Activated naive CD4-positive, alpha-beta T cell treated with anti-CD3 and anti-CD28 coated beads, Interleukin-2, amount 10 ng/mL, durations not matched to agents 7 days and 5 days (primary cell): ENCODE measurements at regions not wholly inside any gene's neighbourhood (a gene's known extent, or its start where the extent isn't known, plus 50 kb on each side); places are given as distances from the start of the nearest gene placed in this dataset.
"Not testable (repeated sequence)": the region's sequence is repeated elsewhere in the genome, so short reads cannot be mapped to it uniquely, and the experiment has no call there.

Experiments
- CTCF ChIA-PET: fragments of 350-600 bp; sonication (Branson Sonifier 250); formaldehyde crosslinking; loops from one replicate; lab custom pipeline; 2021; ENCODE audit warnings: antibody characterized with exemption; lab: Charles Lee
- DNase-seq: peaks from one replicate; pipeline ENCODE4 v3.0.0-alpha.2; 2020
- H3K27ac Mint-ChIP-seq: one replicate; pipeline ENCODE4 v1.8.0; 2021; ENCODE audit warnings: mild to moderate bottlenecking, moderate library complexity, mixed read lengths
- H3K27me3 Mint-ChIP-seq: one replicate; pipeline ENCODE4 v1.8.0; 2021; ENCODE audit warnings: mild to moderate bottlenecking, mixed read lengths
- H3K36me3 Mint-ChIP-seq: one replicate; pipeline ENCODE4 v1.8.0; 2021; ENCODE audit warnings: mixed read lengths
- H3K4me1 Mint-ChIP-seq: one replicate; pipeline ENCODE4 v1.8.0; 2021; ENCODE audit warnings: mixed read lengths
- H3K4me3 Mint-ChIP-seq: one replicate; pipeline ENCODE4 v1.8.0; 2021; ENCODE audit warnings: mild to moderate bottlenecking, moderate library complexity, mixed read lengths
- H3K9me3 Mint-ChIP-seq: one replicate; pipeline ENCODE4 v1.8.0; 2021; ENCODE audit warnings: mixed read lengths

- Mint-ChIP-seq H3K27me3 (no peaks in the 10 kb centered on the region), H3K4me1 (no peaks in the 10 kb centered on the region), H3K36me3 (no peaks in the 10 kb centered on the region), H3K9me3 (peaks cover 6% of the 10 kb centered on the region), H3K27ac (no peak overlapping the region), H3K4me3 (no peak overlapping the region)
- CTCF ChIA-PET = no interaction called here
- DNase-seq = no peak
Measured at GRCh38 chr22:47367107-47367690, 604.7 kb downstream of the TBC1D22A start.

DNA sequence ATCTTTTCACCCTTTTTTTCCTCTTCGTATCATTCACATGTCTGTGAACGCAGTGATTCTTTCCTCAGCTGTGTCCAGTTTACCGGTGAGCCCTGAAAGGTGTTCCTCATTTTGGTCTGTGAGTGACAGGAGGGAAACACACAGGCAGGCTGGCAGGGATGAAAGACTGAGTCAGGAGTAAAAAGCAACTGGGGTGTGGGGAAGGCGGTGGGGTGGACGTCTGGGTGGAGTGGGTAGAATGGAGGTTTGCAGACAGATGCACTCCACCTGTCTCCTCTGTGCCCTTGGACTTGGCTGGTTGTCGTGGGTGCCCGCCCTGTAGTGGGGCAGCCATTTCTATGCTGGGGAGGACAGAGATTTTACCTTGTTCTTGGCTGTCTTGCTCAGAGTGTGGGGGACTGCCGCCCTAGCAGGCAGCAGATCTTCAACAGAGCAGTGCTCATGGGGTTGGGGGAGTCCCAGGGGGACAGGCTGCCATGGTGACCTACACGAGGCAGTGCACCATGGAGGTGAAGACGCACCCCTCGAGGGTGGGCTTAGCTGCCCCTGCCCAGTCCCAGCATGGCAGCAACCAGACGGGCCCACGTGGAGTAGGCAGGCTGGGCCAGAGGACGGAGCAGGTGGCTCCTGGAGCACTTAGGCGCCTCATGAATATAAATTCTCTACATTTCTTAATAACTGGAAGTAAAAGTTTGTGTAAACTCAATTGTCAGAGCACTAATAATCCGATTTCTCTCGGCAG, 603.7 kb downstream of the TBC1D22A start:
- H3K27me3 Mint-ChIP-seq = no peaks in the 10 kb centered on the region
- no peak for DNase-seq
- CTCF ChIA-PET = no interaction called here

GRCh38 chr22:47361247-47361646, 598.8 kb downstream of the TBC1D22A start:
- Mint-ChIP-seq H3K36me3 (no peaks in the 10 kb centered on the region), H3K9me3 (peaks cover 6% of the 10 kb centered on the region), H3K27ac (no peak overlapping the region), H3K4me3 (no peak overlapping the region), H3K27me3 (no peaks in the 10 kb centered on the region), H3K4me1 (no peaks in the 10 kb centered on the region)
- no peak for DNase-seq
- CTCF ChIA-PET = no interaction called here

More for the DNA sequence above, 603.7 kb downstream of the TBC1D22A start:
- no peak overlapping the region for H3K4me3 Mint-ChIP-seq
- H3K4me1 Mint-ChIP-seq = no peaks in the 10 kb centered on the region
- H3K9me3 Mint-ChIP-seq = peaks cover 6% of the 10 kb centered on the region
- no peaks in the 10 kb centered on the region for H3K36me3 Mint-ChIP-seq
- no peak overlapping the region for H3K27ac Mint-ChIP-seq

DNA sequence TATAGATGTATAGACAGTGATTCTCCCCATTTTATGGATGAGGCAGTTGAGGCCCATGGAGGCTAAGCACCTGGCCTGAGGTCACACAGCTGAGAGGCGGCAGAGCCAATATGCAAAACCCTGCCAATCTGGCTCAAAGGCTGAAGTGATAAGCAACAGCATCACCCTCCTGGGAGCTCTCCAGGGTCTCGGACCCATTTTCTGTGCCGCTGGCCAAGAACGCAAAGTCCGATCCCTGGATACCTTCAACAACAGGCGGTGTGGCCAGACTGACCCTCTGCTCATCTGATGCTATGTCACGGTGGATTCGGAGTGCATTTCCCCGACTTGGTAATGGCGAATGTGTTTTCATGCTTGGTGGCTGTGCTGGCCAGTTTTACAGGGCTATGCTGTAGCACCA, 595.0 kb downstream of the TBC1D22A start:
- H3K9me3 Mint-ChIP-seq = peaks cover 1% of the 10 kb centered on the region
- no peak for DNase-seq
- H3K4me1 Mint-ChIP-seq = no peaks in the 10 kb centered on the region
- H3K4me3 Mint-ChIP-seq = no peak overlapping the region
- no peaks in the 10 kb centered on the region for H3K36me3 Mint-ChIP-seq
- CTCF ChIA-PET = no interaction called here
- H3K27ac Mint-ChIP-seq = no peak overlapping the region
- no peaks in the 10 kb centered on the region for H3K27me3 Mint-ChIP-seq

DNA sequence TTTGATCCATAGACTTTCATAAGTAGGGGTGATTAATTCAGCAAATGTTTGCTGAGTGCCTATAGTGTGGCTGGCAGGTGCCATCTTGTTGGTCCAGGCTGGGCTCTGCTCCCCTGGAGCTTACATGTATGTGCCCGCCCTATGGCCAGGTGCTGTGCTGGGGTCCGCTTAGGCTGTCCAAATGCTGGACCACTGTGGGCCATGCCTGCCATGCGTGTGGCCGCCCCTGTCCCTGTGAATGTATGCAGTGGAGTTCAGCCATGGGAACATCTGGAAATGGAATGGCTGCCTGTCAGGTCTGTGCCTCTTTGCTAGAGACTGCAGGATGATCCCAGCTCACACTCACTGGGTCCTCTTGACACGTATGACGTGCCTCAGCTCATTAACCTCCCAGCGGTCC, 594.6 kb downstream of the TBC1D22A start:
- Mint-ChIP-seq H3K36me3 (no peaks in the 10 kb centered on the region), H3K27me3 (no peaks in the 10 kb centered on the region), H3K9me3 (peaks cover 1% of the 10 kb centered on the region), H3K27ac (no peak overlapping the region), H3K4me3 (no peak overlapping the region), H3K4me1 (no peaks in the 10 kb centered on the region)
- DNase-seq = no peak
- CTCF ChIA-PET = no interaction called here

DNA sequence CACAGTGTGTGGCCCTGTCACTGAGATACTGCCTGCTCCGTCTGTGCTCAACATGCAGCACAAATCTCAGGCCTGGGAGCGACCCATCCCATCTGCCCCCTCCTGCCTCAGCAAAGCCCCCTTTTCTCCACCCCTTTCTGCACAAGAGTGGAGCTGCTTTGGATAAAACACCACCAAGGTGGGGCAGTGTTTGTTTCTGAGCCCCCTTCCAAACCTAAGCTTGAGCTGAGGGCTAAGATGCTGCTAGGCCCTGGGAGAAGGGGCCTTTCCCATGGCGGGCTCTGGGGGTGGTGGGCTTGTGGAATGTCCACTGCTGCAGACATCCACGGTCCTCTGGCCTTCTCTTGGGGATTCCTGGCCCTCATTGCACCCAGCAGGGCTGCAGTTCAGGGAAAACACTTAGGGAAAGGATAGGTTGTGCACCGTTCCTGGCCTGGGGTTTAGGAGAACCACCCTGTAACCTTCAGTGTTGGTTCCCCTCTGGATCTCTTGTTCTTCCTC, 594.1 kb downstream of the TBC1D22A start:
- Mint-ChIP-seq H3K9me3 (peaks cover 1% of the 10 kb centered on the region), H3K36me3 (no peaks in the 10 kb centered on the region), H3K4me1 (no peaks in the 10 kb centered on the region), H3K27ac (no peak overlapping the region), H3K4me3 (no peak overlapping the region), H3K27me3 (no peaks in the 10 kb centered on the region)
- DNase-seq = no peak
- CTCF ChIA-PET = no interaction called here

- H3K27me3 Mint-ChIP-seq = no peaks in the 10 kb centered on the region
- H3K4me1 Mint-ChIP-seq = no peaks in the 10 kb centered on the region
- H3K27ac Mint-ChIP-seq = no peak overlapping the region
- CTCF ChIA-PET = no interaction called here
- H3K9me3 Mint-ChIP-seq = peaks cover 1% of the 10 kb centered on the region
- DNase-seq = no peak
- H3K36me3 Mint-ChIP-seq = no peaks in the 10 kb centered on the region
- H3K4me3 Mint-ChIP-seq = no peak overlapping the region
Measured at GRCh38 chr22:47355776-47356510, 593.5 kb downstream of the TBC1D22A start.

DNA sequence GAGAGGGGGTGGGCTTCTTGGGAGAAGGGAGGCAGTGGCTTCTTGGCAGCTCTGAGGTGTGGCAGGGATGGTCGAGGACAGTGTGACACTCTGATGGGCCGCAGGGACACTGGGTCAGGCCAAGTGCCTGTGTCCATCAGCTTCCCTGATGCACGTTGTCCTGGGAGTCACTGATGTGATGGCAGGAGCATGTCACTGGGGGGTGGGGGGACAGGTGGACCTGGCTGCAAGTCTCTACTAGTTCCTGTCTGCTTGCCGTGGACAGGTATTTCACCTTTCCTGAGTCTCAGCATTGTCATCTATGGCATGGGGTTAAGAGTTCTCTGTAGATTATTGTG, 592.9 kb downstream of the TBC1D22A start:
- H3K27me3 Mint-ChIP-seq = no peaks in the 10 kb centered on the region
- DNase-seq = no peak
- H3K4me3 Mint-ChIP-seq = no peak overlapping the region
- no peaks in the 10 kb centered on the region for H3K4me1 Mint-ChIP-seq
- CTCF ChIA-PET = no interaction called here
- H3K9me3 Mint-ChIP-seq = peaks cover 1% of the 10 kb centered on the region
- H3K27ac Mint-ChIP-seq = no peak overlapping the region
- no peaks in the 10 kb centered on the region for H3K36me3 Mint-ChIP-seq

DNA sequence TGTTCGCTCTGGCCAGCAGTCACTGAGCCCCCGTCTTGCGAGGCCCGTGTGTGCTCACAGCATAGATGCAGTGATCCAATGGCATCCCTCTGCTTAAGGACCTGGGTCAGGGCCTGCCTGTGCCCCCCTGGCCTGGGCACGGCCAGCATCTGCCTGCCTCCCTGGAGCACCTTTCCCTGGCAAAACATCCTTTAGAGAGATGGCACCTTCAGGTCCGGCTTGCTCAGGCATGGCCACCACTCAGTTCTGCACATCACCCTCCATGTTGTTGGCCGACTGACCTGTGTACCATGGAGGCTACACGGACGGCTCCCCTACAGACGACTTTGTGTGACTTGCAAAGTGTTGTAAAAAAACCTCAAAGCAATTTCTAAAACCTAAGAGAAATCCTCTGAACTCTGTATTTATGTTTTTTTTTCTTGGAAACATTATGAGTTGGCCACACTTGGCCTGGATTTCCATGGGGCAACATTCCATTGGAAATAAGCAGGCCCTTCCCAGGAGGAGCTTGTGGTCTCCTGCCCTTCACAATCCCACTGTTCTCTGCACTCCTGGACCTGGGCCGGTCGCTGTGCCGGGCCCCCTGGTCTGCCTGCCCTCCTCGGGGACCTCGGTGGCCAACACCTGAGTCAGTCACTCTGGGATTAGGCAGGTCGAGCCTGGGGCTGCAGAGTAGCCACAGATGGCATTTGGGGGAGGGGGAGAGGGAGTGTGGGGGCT, 592.4 kb downstream of the TBC1D22A start:
- DNase-seq = no peak
- Mint-ChIP-seq H3K4me3 (no peak overlapping the region), H3K9me3 (peaks cover 1% of the 10 kb centered on the region), H3K27me3 (no peaks in the 10 kb centered on the region), H3K27ac (no peak overlapping the region), H3K36me3 (no peaks in the 10 kb centered on the region), H3K4me1 (no peaks in the 10 kb centered on the region)
- CTCF ChIA-PET = no interaction called here

GRCh38 chr22:47352920-47353700, 590.7 kb downstream of the TBC1D22A start:
- no peak for DNase-seq
- Mint-ChIP-seq H3K36me3 (no peaks in the 10 kb centered on the region), H3K4me1 (no peaks in the 10 kb centered on the region), H3K27ac (no peak overlapping the region), H3K9me3 (peaks cover 1% of the 10 kb centered on the region), H3K4me3 (no peak overlapping the region), H3K27me3 (no peaks in the 10 kb centered on the region)
- CTCF ChIA-PET = no interaction called here

DNA sequence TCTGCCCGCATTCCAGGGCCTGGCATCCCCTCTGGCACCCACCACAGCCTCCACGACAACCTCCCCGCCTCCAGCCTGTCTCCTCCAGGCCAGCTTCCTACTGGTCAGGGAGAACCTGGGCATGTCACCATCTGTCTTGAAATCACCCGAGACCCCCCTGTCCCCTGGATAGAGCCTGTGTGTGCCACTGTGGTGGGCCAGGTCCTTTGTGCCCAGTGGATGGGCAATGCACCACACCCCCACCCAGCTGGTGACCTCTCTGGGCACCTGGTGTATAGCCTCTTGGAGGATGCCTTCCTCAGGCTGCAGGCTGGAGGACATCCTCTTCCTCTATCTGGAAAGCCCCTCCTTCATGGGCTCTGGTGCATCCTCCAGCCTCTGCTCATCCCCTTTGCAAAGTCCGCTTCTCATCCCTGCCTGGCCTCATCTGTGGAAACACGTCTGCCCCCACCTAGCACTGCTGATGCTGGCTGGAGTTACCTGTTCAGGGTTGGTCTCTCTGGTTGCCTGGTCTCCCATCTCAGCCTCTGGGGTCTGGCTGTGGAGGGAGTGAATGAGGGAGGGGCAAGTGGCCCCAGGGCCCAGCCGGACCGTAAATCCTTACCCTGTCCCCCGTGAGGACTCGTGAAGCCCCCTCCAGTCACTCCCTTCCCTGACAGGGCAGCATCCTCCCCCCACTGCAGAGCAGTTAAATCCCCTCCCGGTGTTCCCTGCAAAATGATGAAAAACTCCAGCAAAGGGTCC, 589.6 kb downstream of the TBC1D22A start:
- no peak for DNase-seq
- Mint-ChIP-seq H3K36me3 (no peaks in the 10 kb centered on the region), H3K9me3 (peaks cover 1% of the 10 kb centered on the region), H3K4me3 (no peak overlapping the region), H3K4me1 (no peaks in the 10 kb centered on the region), H3K27me3 (no peaks in the 10 kb centered on the region), H3K27ac (no peak overlapping the region)
- CTCF ChIA-PET = no interaction called here

DNA sequence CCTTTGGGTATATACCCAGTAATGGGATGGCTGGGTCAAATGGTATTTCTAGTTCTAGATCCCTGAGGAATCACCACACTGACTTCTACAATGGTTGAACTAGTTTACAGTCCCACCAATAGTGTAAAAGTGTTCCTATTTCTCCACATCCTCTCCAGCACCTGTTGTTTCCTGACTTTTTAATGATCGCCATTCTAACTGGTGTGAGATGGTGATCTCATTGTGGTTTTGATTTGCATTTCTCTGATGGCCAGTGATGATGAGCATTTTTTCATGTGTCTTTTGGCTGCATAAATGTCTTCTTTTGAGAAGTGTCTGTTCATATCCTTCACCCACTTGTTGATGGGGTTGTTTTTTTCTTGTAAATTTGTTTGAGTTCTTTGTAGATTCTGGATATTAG, 583.8 kb downstream of the TBC1D22A start:
- DNase-seq, H3K4me3 Mint-ChIP-seq, H3K36me3 Mint-ChIP-seq: not testable (repeated sequence)

DNA sequence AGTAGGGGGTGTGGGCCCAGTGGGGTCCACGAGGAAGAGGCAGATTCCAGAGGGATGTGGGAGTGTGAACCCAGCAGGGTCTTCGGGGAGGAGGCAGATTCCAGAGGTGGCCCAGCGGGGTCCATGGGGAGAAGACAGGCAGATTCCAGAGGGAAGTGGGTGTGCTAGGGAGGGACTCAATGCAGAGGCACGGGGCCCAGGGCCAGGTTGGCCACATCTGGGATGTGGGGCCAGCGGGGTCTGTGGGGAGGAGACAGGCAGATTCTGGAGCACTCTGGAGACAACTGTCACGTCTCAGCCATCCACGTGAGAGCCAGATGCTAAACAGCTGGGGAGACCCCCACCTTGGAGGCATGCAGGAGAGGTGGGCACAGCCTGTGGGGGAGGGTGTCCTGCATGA, 582.6 kb downstream of the TBC1D22A start:
- Mint-ChIP-seq H3K4me3 (no peak overlapping the region), H3K4me1 (no peaks in the 10 kb centered on the region), H3K27me3 (peaks cover 10% of the 10 kb centered on the region), H3K36me3 (no peaks in the 10 kb centered on the region), H3K27ac (no peak overlapping the region), H3K9me3 (peaks cover 3% of the 10 kb centered on the region)
- CTCF ChIA-PET = no interaction called here
- no peak for DNase-seq

More for the DNA sequence above, 583.8 kb downstream of the TBC1D22A start:
- H3K4me1 Mint-ChIP-seq, CTCF ChIA-PET, H3K9me3 Mint-ChIP-seq, H3K27ac Mint-ChIP-seq: not testable (repeated sequence)
- peaks cover 10% of the 10 kb centered on the region for H3K27me3 Mint-ChIP-seq
